Vagina (tissue), 2 donors: ENCODE measurements at regions not wholly inside any gene's neighbourhood (a gene's known extent, or its start where the extent isn't known, plus 50 kb on each side); places are given as distances from the start of the nearest gene placed in this dataset.

Experiments
- DNase-seq, 2 donors: peaks; one replicate each; pipeline ENCODE4 v3.0.0-alpha.2; 2017; ENCODE audit errors: extremely low spot score in 2 of 2
- H3K27ac ChIP-seq: fragments of 200-600 bp; sonication (generic); one replicate; pipeline ENCODE4 v1.5.1; 2019
- H3K27me3 ChIP-seq: fragments of 200-600 bp; sonication (generic); one replicate; pipeline ENCODE4 v1.5.1; 2019
- H3K36me3 ChIP-seq, 2 donors: fragments of 200-600 bp; sonication (generic); one replicate each; pipeline ENCODE4 v1.5.1; 2017 to 2019
- H3K4me1 ChIP-seq: fragments of 200-600 bp; sonication (generic); one replicate; pipeline ENCODE4 v1.5.1; 2019
- H3K4me3 ChIP-seq, 2 donors: fragments of 200-600 bp; sonication (generic); 1 replicate in 1 of 2; 2 replicates in 1 of 2; pipeline ENCODE4 v1.5.1; 2016 to 2019
- H3K9me3 ChIP-seq: fragments of 200-600 bp; sonication (generic); one replicate; pipeline ENCODE4 v1.5.1; 2019
- POLR2A ChIP-seq, 2 donors: fragments of 450-650 bp; IDR thresholded peaks; one replicate each; pipeline ENCODE4 v1.6.1; 2017; ENCODE audit warnings: antibody characterized with exemption in 2 of 2, mild to moderate bottlenecking in 2 of 2, moderate library complexity in 2 of 2
- POLR2AphosphoS5 ChIP-seq, 2 donors: sonication (generic); formaldehyde crosslinking; IDR thresholded peaks; one replicate each; pipeline ENCODE4 v1.9.0; 2017; ENCODE audit warnings: antibody characterized with exemption in 2 of 2, mild to moderate bottlenecking in 2 of 2, low read depth in 1 of 2; ENCODE audit not compliant: insufficient read depth in 1 of 2
- intact Hi-C: fragments of 100-400 bp; cut with DNase I; formaldehyde crosslinking; loops from one replicate; pipeline ENCODE4 v1.15.1; 2023
- TF ChIP-seq, protein P1 (sequence below), 3 experiments: fragments of 450-650 bp in 2 of 3; fragments of 200-600 bp in 1 of 3; sonication (generic) in 1 of 3; IDR thresholded peaks; one replicate each; pipeline ENCODE4 v1.5.1; 2017 to 2019; ENCODE audit warnings: antibody characterized with exemption in 3 of 3, mild to moderate bottlenecking in 2 of 3, moderate library complexity in 2 of 3

DNA sequence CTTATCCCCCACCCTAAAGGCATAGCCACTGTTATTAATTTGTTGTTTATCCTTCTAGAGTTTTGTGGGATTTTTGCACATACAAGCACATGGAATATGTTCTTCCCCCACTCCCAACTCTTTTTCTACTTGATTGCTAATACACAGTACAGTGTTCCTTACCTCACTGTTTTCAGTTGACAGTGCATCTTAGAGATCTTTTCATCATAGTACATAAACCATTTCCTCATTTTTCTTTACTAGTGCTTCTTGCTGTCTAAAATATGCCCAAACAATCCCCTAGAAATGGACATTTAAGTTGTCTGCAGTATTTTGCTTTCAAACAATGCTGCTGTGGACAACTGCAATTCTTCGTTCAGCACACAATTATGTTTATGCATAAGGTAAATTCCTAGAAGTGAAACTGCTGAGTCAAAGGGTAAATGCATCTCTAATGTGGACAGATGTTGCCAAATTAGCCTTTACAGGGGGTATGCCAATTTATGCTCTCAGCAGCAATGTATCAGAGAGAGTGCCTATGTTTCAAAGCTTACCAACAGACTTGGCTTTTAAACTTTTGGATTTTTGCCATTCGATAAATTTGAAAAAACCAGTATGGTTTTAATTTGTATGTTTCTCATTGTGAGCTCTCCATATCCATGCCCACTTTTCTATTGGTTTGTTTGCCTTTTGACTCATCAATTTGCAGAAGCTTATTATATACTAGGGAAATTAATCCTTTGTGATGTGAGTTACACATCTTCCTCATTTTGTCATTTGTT is 132.6 kb downstream of the MRPS6 start:
- Histone ChIP-seq H3K9me3 (no peaks in the 10 kb centered on the region), H3K4me1 (peaks cover 35% of the 10 kb centered on the region), H3K27ac (no peak overlapping the region), H3K36me3 (no peaks in the 10 kb centered on the region), H3K27me3 (no peaks in the 10 kb centered on the region), H3K4me3 (no peak overlapping the region)
- TF ChIP-seq POLR2AphosphoS5 (IDR thresholded peaks at IDR 0.05; ENCODE audit: insufficient read depth in 1 of 2, low read depth in 1 of 2), result no peak
- TF ChIP-seq, protein P1, sequence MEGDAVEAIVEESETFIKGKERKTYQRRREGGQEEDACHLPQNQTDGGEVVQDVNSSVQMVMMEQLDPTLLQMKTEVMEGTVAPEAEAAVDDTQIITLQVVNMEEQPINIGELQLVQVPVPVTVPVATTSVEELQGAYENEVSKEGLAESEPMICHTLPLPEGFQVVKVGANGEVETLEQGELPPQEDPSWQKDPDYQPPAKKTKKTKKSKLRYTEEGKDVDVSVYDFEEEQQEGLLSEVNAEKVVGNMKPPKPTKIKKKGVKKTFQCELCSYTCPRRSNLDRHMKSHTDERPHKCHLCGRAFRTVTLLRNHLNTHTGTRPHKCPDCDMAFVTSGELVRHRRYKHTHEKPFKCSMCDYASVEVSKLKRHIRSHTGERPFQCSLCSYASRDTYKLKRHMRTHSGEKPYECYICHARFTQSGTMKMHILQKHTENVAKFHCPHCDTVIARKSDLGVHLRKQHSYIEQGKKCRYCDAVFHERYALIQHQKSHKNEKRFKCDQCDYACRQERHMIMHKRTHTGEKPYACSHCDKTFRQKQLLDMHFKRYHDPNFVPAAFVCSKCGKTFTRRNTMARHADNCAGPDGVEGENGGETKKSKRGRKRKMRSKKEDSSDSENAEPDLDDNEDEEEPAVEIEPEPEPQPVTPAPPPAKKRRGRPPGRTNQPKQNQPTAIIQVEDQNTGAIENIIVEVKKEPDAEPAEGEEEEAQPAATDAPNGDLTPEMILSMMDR (IDR thresholded peaks at IDR 0.05), result no peak
- TF ChIP-seq POLR2A (IDR thresholded peaks at IDR 0.05), result no peak
- intact Hi-C loops, result loop anchor here (10.0 kb wide), 2 partner anchors 121 to 271 kb away; no protein-coding TSS in a partner anchor
- no peak for DNase-seq

- no peaks in the 10 kb centered on the region for H3K4me1 ChIP-seq
- no peaks in the 10 kb centered on the region for H3K36me3 ChIP-seq
- H3K27ac ChIP-seq, result no peak overlapping the region
- no peaks in the 10 kb centered on the region for H3K9me3 ChIP-seq
- H3K4me3 ChIP-seq, result no peak overlapping the region
- TF ChIP-seq, protein P1 (IDR thresholded peaks at IDR 0.05), result no peak
- TF ChIP-seq POLR2A (IDR thresholded peaks at IDR 0.05), result no peak
- no peak for TF ChIP-seq POLR2AphosphoS5 (IDR thresholded peaks at IDR 0.05; ENCODE audit: insufficient read depth in 1 of 2, low read depth in 1 of 2)
- DNase-seq, result no peak
- intact Hi-C loops, result no loop called here
- no peaks in the 10 kb centered on the region for H3K27me3 ChIP-seq
Measured at GRCh38 chr21:34213959-34214358, 140.6 kb downstream of the MRPS6 start.

- no peaks in the 10 kb centered on the region for H3K9me3 ChIP-seq
- no peak for DNase-seq
- intact Hi-C loops, result no loop called here
- H3K4me3 ChIP-seq, result no peak overlapping the region
- H3K27ac ChIP-seq, result no peak overlapping the region
- no peaks in the 10 kb centered on the region for H3K4me1 ChIP-seq
- H3K27me3 ChIP-seq, result no peaks in the 10 kb centered on the region
- H3K36me3 ChIP-seq, result no peaks in the 10 kb centered on the region
- TF ChIP-seq, protein P1 (IDR thresholded peaks at IDR 0.05), result no peak
- no peak for TF ChIP-seq POLR2A (IDR thresholded peaks at IDR 0.05)
- TF ChIP-seq POLR2AphosphoS5 (IDR thresholded peaks at IDR 0.05; ENCODE audit: insufficient read depth in 1 of 2, low read depth in 1 of 2), result no peak
Measured at GRCh38 chr21:34215501-34215900, 142.1 kb downstream of the MRPS6 start.

DNA sequence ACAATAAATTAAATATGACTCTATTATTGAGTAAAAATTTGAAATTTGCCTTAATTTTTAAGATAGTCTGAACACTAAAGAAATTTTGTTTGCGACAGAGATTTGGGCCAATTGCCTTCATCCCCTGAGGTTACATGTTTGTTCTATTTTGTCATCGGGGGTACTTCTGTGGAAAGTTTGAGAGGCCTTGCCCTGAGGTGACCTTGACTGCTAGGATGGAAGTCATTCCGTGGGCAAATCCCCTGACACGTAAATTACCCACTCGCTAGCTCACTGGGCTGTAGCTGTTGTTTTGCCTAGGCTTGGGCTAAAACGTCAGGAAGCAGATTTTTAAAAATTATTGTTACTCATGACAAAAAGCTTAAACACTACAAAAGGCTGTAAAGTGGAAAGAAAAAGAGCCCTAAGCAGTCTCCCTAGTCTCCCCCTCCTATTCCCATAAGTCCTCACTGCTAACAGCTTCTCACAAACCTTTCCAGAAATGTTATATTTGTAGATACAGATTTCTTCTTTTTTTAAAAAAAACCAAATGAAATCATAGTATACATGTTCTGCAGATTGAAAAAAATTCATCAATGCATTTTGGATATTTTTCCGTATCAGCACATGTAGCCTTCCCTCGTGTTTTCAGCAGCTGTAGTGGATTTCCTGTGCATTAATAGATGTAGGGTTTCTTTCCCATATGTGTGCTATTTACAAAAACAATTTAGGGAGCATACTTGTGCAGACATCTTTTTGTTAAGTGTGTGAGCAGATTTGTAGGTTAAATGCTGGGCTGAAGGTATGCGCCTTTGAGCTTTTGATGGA is 142.7 kb downstream of the MRPS6 start:
- no peaks in the 10 kb centered on the region for H3K4me1 ChIP-seq
- H3K27me3 ChIP-seq, result no peaks in the 10 kb centered on the region
- TF ChIP-seq POLR2A (IDR thresholded peaks at IDR 0.05), result no peak
- TF ChIP-seq, protein P1 (IDR thresholded peaks at IDR 0.05), result no peak
- TF ChIP-seq POLR2AphosphoS5 (IDR thresholded peaks at IDR 0.05; ENCODE audit: insufficient read depth in 1 of 2, low read depth in 1 of 2), result no peak
- no peak overlapping the region for H3K4me3 ChIP-seq
- H3K36me3 ChIP-seq, result no peaks in the 10 kb centered on the region
- no peak overlapping the region for H3K27ac ChIP-seq
- no peaks in the 10 kb centered on the region for H3K9me3 ChIP-seq
- intact Hi-C loops, result no loop called here
- DNase-seq, result no peak

- TF ChIP-seq POLR2A (IDR thresholded peaks at IDR 0.05), result no peak
- TF ChIP-seq POLR2AphosphoS5 (IDR thresholded peaks at IDR 0.05; ENCODE audit: insufficient read depth in 1 of 2, low read depth in 1 of 2), result no peak
- TF ChIP-seq, protein P1 (IDR thresholded peaks at IDR 0.05), result no peak
- H3K27me3 ChIP-seq, result no peaks in the 10 kb centered on the region
- no peak overlapping the region for H3K4me3 ChIP-seq
- intact Hi-C loops, result no loop called here
- no peak for DNase-seq
- no peaks in the 10 kb centered on the region for H3K9me3 ChIP-seq
- H3K4me1 ChIP-seq, result no peaks in the 10 kb centered on the region
- no peaks in the 10 kb centered on the region for H3K36me3 ChIP-seq
- no peak overlapping the region for H3K27ac ChIP-seq
Measured at GRCh38 chr21:34216718-34217032, 143.3 kb downstream of the MRPS6 start.
